Lower leg skin (tissue), 3 donors: ENCODE measurements at regions not wholly inside any gene's neighbourhood (a gene's known extent, or its start where the extent isn't known, plus 50 kb on each side); places are given as distances from the start of the nearest gene placed in this dataset.

Experiments
- CTCF ChIP-seq, 3 donors: fragments of 450-650 bp; IDR thresholded peaks; one replicate each; pipeline ENCODE4 v1.5.1; 2016; ENCODE audit warnings: antibody characterized with exemption in 3 of 3, mild to moderate bottlenecking in 3 of 3, moderate library complexity in 2 of 3
- POLR2A ChIP-seq, 2 donors: fragments of 450-650 bp; IDR thresholded peaks; one replicate each; pipeline ENCODE4 v1.6.1; 2016 to 2017; ENCODE audit warnings: antibody characterized with exemption in 2 of 2, mild to moderate bottlenecking in 1 of 2, moderate library complexity in 1 of 2

GRCh38 chr5:159536646-159537045 is 206.4 kb upstream of the IL12B start:
- TF ChIP-seq CTCF (IDR thresholded peaks at IDR 0.05), result no peak
- TF ChIP-seq POLR2A (IDR thresholded peaks at IDR 0.05), result no peak
